ENCODE measurements at regions not wholly inside any gene's neighbourhood (a gene's known extent, or its start where the extent isn't known, plus 50 kb on each side); places are given as distances from the start of the nearest gene placed in this dataset.

- no peak for TF ChIP-seq CTCF (IDR thresholded peaks at IDR 0.05 in 4 of 5, conservative IDR thresholded peaks at IDR 0.05 in 1 of 5)
- no peak for TF ChIP-seq POLR2A (IDR thresholded peaks at IDR 0.05)
Measured at GRCh38 chr4:35347276-35347675, 897.0 kb downstream of the ARAP2 start.
